SK-N-SH (cell line): ENCODE measurements at regions not wholly inside any gene's neighbourhood (a gene's known extent, or its start where the extent isn't known, plus 50 kb on each side); places are given as distances from the start of the nearest gene placed in this dataset.

ENCODE experiments used
- CTCF ChIP-seq: fragments of 200-600 bp; sonication (generic); IDR thresholded peaks from 2 replicates; pipeline ENCODE4 v1.6.1; 2017; ENCODE audit warnings: antibody characterized with exemption, mild to moderate bottlenecking, moderate library complexity
- FOSL2 ChIP-seq: IDR thresholded peaks from 2 replicates; pipeline ENCODE4 v1.4.0; 2012; ENCODE audit warnings: low read depth, mild to moderate bottlenecking, moderate library complexity, borderline replicate concordance
- GABPA ChIP-seq: IDR thresholded peaks from 2 replicates; pipeline ENCODE4 v1.4.0; 2012; ENCODE audit warnings: low read depth, mild to moderate bottlenecking
- NFIC ChIP-seq: IDR thresholded peaks from 2 replicates; pipeline ENCODE4 v1.4.0; 2012; ENCODE audit warnings: borderline replicate concordance
- POLR2AphosphoS5 ChIP-seq: IDR thresholded peaks from 2 replicates; pipeline ENCODE4 v1.6.1; 2012; ENCODE audit warnings: low read depth, low read length
- RCOR1 ChIP-seq: fragments of 150-350 bp; IDR thresholded peaks from 2 replicates; pipeline ENCODE4 v1.6.1; 2017; ENCODE audit warnings: antibody characterized with exemption, low read length
- SIN3A ChIP-seq: IDR thresholded peaks from 2 replicates; pipeline ENCODE4 v1.6.1; 2012; ENCODE audit warnings: low read depth, mild to moderate bottlenecking, low read length, moderate library complexity, borderline replicate concordance
- YY1 ChIP-seq: IDR thresholded peaks from 2 replicates; pipeline ENCODE4 v1.4.0; 2012; ENCODE audit warnings: low read depth, mild to moderate bottlenecking

- no peak for TF ChIP-seq NFIC
- no peak for TF ChIP-seq RCOR1
- no peak for TF ChIP-seq CTCF
- no peak for TF ChIP-seq GABPA
- TF ChIP-seq POLR2AphosphoS5 = no peak
- no peak for TF ChIP-seq FOSL2
- no peak for TF ChIP-seq YY1
- TF ChIP-seq SIN3A = no peak
Observed at GRCh38 chr20:48335308-48336050, 492.3 kb downstream of the PREX1 start.
